ENCODE measurements at regions not wholly inside any gene's neighbourhood (a gene's known extent, or its start where the extent isn't known, plus 50 kb on each side); places are given as distances from the start of the nearest gene placed in this dataset.
"Not testable (repeated sequence)": the region's sequence is repeated elsewhere in the genome, so short reads cannot be mapped to it uniquely, and the experiment has no call there.

- DNase-seq = no peak
- peaks cover 0 to 11% (median 2%) of the 10 kb centered on the region in 8 donors for H3K9me3 ChIP-seq
- TF ChIP-seq POLR2AphosphoS5 (IDR thresholded peaks at IDR 0.05) (no peak), POLR2A (IDR thresholded peaks at IDR 0.05) (no peak), CTCF (IDR thresholded peaks at IDR 0.05 in 8 of 11, conservative IDR thresholded peaks at IDR 0.05 in 3 of 11) (no peak)
- H3K36me3 ChIP-seq = no peaks in the 10 kb centered on the region
- no peak overlapping the region for H3K27ac ChIP-seq
- no peaks in the 10 kb centered on the region for H3K27me3 ChIP-seq (replicated peaks in 1 of 7)
- no peak overlapping the region for H3K4me3 ChIP-seq
- intact Hi-C loops (cut with DNase I; ENCODE audit: low total_unique reads) = no loop called here
- H3K4me1 ChIP-seq = no peaks in the 10 kb centered on the region
Measured at GRCh38 chr4:66373268-66373667, 703.0 kb upstream of the EPHA5 start.

GRCh38 chr4:66372706-66373105 lies 702.4 kb upstream of the EPHA5 start:
- no peaks in the 10 kb centered on the region for H3K4me1 ChIP-seq
- TF ChIP-seq CTCF (IDR thresholded peaks at IDR 0.05 in 8 of 11, conservative IDR thresholded peaks at IDR 0.05 in 3 of 11) (no peak), POLR2A (IDR thresholded peaks at IDR 0.05) (no peak), POLR2AphosphoS5 (IDR thresholded peaks at IDR 0.05) (no peak)
- peaks cover 0 to 11% (median 2%) of the 10 kb centered on the region in 8 donors for H3K9me3 ChIP-seq
- no peak for DNase-seq
- H3K36me3 ChIP-seq = no peaks in the 10 kb centered on the region
- intact Hi-C loops (cut with DNase I; ENCODE audit: low total_unique reads) = no loop called here
- WGBS, 5 donors = 87 to 91% (median 87%) methylated on average over 6 of the region's 6 CpGs
- no peaks in the 10 kb centered on the region for H3K27me3 ChIP-seq (replicated peaks in 1 of 7)
- H3K27ac ChIP-seq = no peak overlapping the region
- no peak overlapping the region for H3K4me3 ChIP-seq

GRCh38 chr4:66367043-66367660 lies 696.9 kb upstream of the EPHA5 start:
- Histone ChIP-seq H3K27ac (no peak overlapping the region), H3K9me3 (peaks cover 0 to 11% (median 0%) of the 10 kb centered on the region in 8 donors), H3K27me3 (replicated peaks in 1 of 7) (no peaks in the 10 kb centered on the region), H3K36me3 (no peaks in the 10 kb centered on the region), H3K4me1 (no peaks in the 10 kb centered on the region), H3K4me3 (no peak overlapping the region)
- DNase-seq = no peak
- intact Hi-C loops (cut with DNase I; ENCODE audit: low total_unique reads) = no loop called here
- TF ChIP-seq CTCF (IDR thresholded peaks at IDR 0.05 in 8 of 11, conservative IDR thresholded peaks at IDR 0.05 in 3 of 11) (no peak), POLR2A (IDR thresholded peaks at IDR 0.05) (no peak), POLR2AphosphoS5 (IDR thresholded peaks at IDR 0.05) (no peak)
- WGBS, 5 donors = 82 to 90% (median 83%) methylated on average over 10 of the region's 10 CpGs

- H3K36me3 ChIP-seq; H3K27ac ChIP-seq; H3K4me1 ChIP-seq; H3K27me3 ChIP-seq (replicated peaks in 1 of 7); H3K4me3 ChIP-seq; intact Hi-C loops (cut with DNase I; ENCODE audit: low total_unique reads); DNase-seq; H3K9me3 ChIP-seq: not testable (repeated sequence)
- WGBS, 5 donors = 82 to 94% (median 90%) methylated on average over 8 of the region's 8 CpGs
Measured at GRCh38 chr4:66360395-66360794, 690.1 kb upstream of the EPHA5 start.

GRCh38 chr4:66357316-66357715 lies 687.0 kb upstream of the EPHA5 start:
- H3K4me1 ChIP-seq = no peaks in the 10 kb centered on the region
- H3K4me3 ChIP-seq = no peak overlapping the region
- DNase-seq = no peak
- no peaks in the 10 kb centered on the region for H3K27me3 ChIP-seq (replicated peaks in 1 of 7)
- peaks cover 0 to 3% (median 0%) of the 10 kb centered on the region in 8 donors for H3K9me3 ChIP-seq
- TF ChIP-seq POLR2A (IDR thresholded peaks at IDR 0.05) (no peak), POLR2AphosphoS5 (IDR thresholded peaks at IDR 0.05) (no peak), CTCF (IDR thresholded peaks at IDR 0.05 in 8 of 11, conservative IDR thresholded peaks at IDR 0.05 in 3 of 11) (no peak)
- intact Hi-C loops (cut with DNase I; ENCODE audit: low total_unique reads) = no loop called here
- no peak overlapping the region for H3K27ac ChIP-seq
- H3K36me3 ChIP-seq = no peaks in the 10 kb centered on the region
- 49 to 77% (median 68%) methylated on average over 2 of the region's 2 CpGs for WGBS, 5 donors
